H7 (cell line): ENCODE measurements at regions not wholly inside any gene's neighbourhood (a gene's known extent, or its start where the extent isn't known, plus 50 kb on each side); places are given as distances from the start of the nearest gene placed in this dataset.

Experiments used
- DNase-seq: peaks from one replicate; pipeline ENCODE4 v3.0.0; 2012
- H3K27me3 ChIP-seq: 2 replicates; pipeline ENCODE4 v1.6.0; 2011; ENCODE audit warnings: mild to moderate bottlenecking, low read length; ENCODE audit not compliant: control insufficient read depth, insufficient read depth
- H3K36me3 ChIP-seq: replicated peaks from 2 replicates; pipeline ENCODE4 v1.5.1; 2011; ENCODE audit warnings: low read length; ENCODE audit not compliant: control insufficient read depth, insufficient read depth
- H3K4me3 ChIP-seq: 2 replicates; pipeline ENCODE4 v1.5.1; 2011; ENCODE audit warnings: low read depth, mild to moderate bottlenecking, control low read depth, low read length, moderate library complexity; ENCODE audit not compliant: insufficient read depth

GRCh38 chrX:120692319-120692718 is 62.5 kb upstream of the C1GALT1C1 start:
- no peak overlapping the region for H3K4me3 ChIP-seq
- no peak for DNase-seq
- no peaks in the 10 kb centered on the region for H3K36me3 ChIP-seq
- H3K27me3 ChIP-seq: no peaks in the 10 kb centered on the region

DNA sequence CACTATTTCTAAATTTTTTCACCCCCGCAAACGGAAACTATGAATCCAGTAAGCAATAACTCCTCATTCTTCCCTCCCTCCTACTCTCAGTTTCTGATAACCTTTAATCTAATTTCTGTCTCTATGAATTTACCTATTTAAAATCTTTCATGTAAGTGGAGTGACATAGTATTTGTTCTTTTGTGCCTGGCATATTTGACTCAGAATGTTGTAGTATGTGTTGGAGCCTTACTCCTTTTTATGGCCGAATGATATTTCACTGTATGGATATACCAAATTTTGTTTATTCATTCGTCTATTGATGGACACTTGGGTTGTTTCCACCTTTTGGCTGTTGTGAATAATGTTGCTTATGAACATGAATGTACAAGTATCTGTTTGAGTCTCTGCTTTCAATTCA is 61.1 kb upstream of the C1GALT1C1 start:
- Histone ChIP-seq H3K36me3 (no peaks in the 10 kb centered on the region), H3K4me3 (no peak overlapping the region), H3K27me3 (no peaks in the 10 kb centered on the region)
- no peak for DNase-seq

GRCh38 chrX:120690344-120690743 is 60.5 kb upstream of the C1GALT1C1 start:
- no peak overlapping the region for H3K4me3 ChIP-seq
- no peak for DNase-seq
- H3K27me3 ChIP-seq: no peaks in the 10 kb centered on the region
- no peaks in the 10 kb centered on the region for H3K36me3 ChIP-seq

DNA sequence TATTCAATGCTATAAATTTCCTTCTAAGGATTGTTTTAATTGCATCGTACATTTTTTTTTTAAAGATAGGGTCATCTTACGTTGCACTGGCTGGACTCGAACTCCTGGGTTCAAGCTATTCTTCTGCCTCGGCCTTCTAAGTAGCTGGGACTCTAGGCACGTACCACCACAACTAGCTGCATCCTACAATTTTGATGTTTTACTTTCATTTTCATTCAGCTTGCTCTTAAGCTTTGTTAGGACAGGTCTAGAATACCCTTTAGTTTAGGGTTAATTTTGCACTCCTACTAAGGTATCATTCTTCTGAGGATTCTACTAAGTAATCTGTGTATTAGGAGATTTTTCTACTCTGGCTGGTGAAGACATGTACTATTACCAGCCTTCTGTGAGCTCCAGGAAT is 50.2 kb upstream of the C1GALT1C1 start:
- Histone ChIP-seq H3K27me3 (no peaks in the 10 kb centered on the region), H3K36me3 (no peaks in the 10 kb centered on the region), H3K4me3 (no peak overlapping the region)
- DNase-seq: no peak
